B cell (primary cell): ENCODE measurements at regions not wholly inside any gene's neighbourhood (a gene's known extent, or its start where the extent isn't known, plus 50 kb on each side); places are given as distances from the start of the nearest gene placed in this dataset.

Experiments used
- ATAC-seq: fragments of 200-7000 bp; cut with Tn5 transposase; one replicate; pipeline ENCODE4 v1.10.0; 2021; ENCODE audit warnings: low read depth, mild to moderate bottlenecking, moderate number of reproducible peaks, moderate library complexity
- CTCF ChIA-PET: fragments of 350-600 bp; sonication (Branson Sonifier 250); formaldehyde crosslinking; loops from one replicate; lab custom pipeline; 2021; ENCODE audit warnings: antibody characterized with exemption, inconsistent platforms; lab: Charles Lee
- POLR2A ChIA-PET: fragments of 350-600 bp; sonication (Branson Sonifier 250); formaldehyde crosslinking; loops from one replicate; lab custom pipeline; 2021; ENCODE audit warnings: antibody characterized with exemption; lab: Charles Lee
- DNase-seq: peaks from one replicate; pipeline ENCODE4 v3.0.0; 2013
- H2AFZ ChIP-seq: 2 replicates; pipeline ENCODE4 v1.6.1; 2012; ENCODE audit warnings: mild to moderate bottlenecking, low read depth, low read length; ENCODE audit not compliant: insufficient read depth, poor library complexity, severe bottlenecking
- H3K27ac ChIP-seq, 2 donors: 1 replicate in 1 of 2; 2 replicates in 1 of 2; pipeline ENCODE4 v1.5.1; 2012 to 2013; ENCODE audit warnings: low read length in 2 of 2, mild to moderate bottlenecking in 2 of 2, moderate library complexity in 1 of 2
- H3K27me3 ChIP-seq, 4 experiments: fragments of 200-600 bp in 1 of 4; sonication (generic) in 1 of 4; replicated peaks in 1 of 4; 1 replicate in 2 of 4; 2 replicates in 2 of 4; pipeline versions ENCODE4 v1.6.1 to v1.7.0; 2013 to 2016; ENCODE audit warnings: low read length in 3 of 4, mild to moderate bottlenecking in 2 of 4, mixed read lengths in 1 of 4, moderate library complexity in 1 of 4; ENCODE audit not compliant: insufficient read depth in 4 of 4, control insufficient read depth in 3 of 4; ENCODE audit errors: control extremely low read depth in 1 of 4
- H3K36me3 ChIP-seq, 2 experiments: replicated peaks in 1 of 2; 1 replicate in 1 of 2; 2 replicates in 1 of 2; pipeline versions ENCODE4 v1.6.1 to v1.7.1; 2013; ENCODE audit warnings: low read length in 1 of 2; ENCODE audit not compliant: insufficient read depth in 2 of 2, control insufficient read depth in 1 of 2; ENCODE audit errors: control extremely low read depth in 1 of 2, extremely low read depth in 1 of 2
- H3K4me1 ChIP-seq, 2 donors: fragments of 200-600 bp in 1 of 2; sonication (generic) in 1 of 2; 1 replicate in 1 of 2; 2 replicates in 1 of 2; pipeline versions ENCODE4 v1.5.1 to v1.6.1; 2013 to 2017; ENCODE audit warnings: low read length in 2 of 2; ENCODE audit not compliant: control insufficient read depth in 2 of 2, insufficient read depth in 2 of 2
- H3K4me2 ChIP-seq: replicated peaks from 2 replicates; pipeline ENCODE3; 2012; ENCODE audit warnings: mild to moderate bottlenecking, low read depth, low read length; ENCODE audit not compliant: poor library complexity, severe bottlenecking
- H3K4me3 ChIP-seq, 5 experiments: fragments of 200-600 bp in 1 of 5; sonication (generic) in 1 of 5; 1 replicate in 3 of 5; 2 replicates in 2 of 5; pipeline versions ENCODE4 v1.5.1 to v1.7.0; 2011 to 2016; ENCODE audit warnings: low read length in 4 of 5, mild to moderate bottlenecking in 4 of 5, low read depth in 2 of 5, control low read depth in 1 of 5, moderate library complexity in 1 of 5; ENCODE audit not compliant: insufficient read depth in 1 of 5; ENCODE audit errors: control extremely low read depth in 1 of 5, extremely low read depth in 1 of 5
- H3K79me2 ChIP-seq: fragments of 200-600 bp; sonication (generic); one replicate; pipeline ENCODE4 v1.6.0; 2016; ENCODE audit warnings: low read length; ENCODE audit not compliant: control insufficient read depth, insufficient read depth
- H3K9ac ChIP-seq: fragments of 200-600 bp; sonication (generic); 2 replicates; pipeline ENCODE4 v1.6.1; 2017; ENCODE audit warnings: mild to moderate bottlenecking, low read length, moderate library complexity
- H3K9me3 ChIP-seq, 3 donors: one replicate each; pipeline versions ENCODE4 v1.6.1 to v1.7.1; 2013; ENCODE audit warnings: low read length in 2 of 3; ENCODE audit not compliant: control insufficient read depth in 2 of 3, insufficient read depth in 1 of 3; ENCODE audit errors: control extremely low read depth in 1 of 3
- H4K20me1 ChIP-seq: 2 replicates; pipeline ENCODE4 v1.6.0; 2012; ENCODE audit warnings: mild to moderate bottlenecking, low read length; ENCODE audit not compliant: insufficient read depth, control insufficient read depth, poor library complexity, severe bottlenecking
- H3K27ac Mint-ChIP-seq: one replicate; pipeline ENCODE4 v1.8.0; 2021; ENCODE audit warnings: mixed read lengths
- H3K27me3 Mint-ChIP-seq: one replicate; pipeline ENCODE4 v1.8.0; 2021; ENCODE audit warnings: mixed read lengths
- H3K4me1 Mint-ChIP-seq: one replicate; pipeline ENCODE4 v1.8.0; 2021; ENCODE audit warnings: mixed read lengths
- H3K4me3 Mint-ChIP-seq: one replicate; pipeline ENCODE4 v1.8.0; 2021; ENCODE audit warnings: mixed read lengths
- H3K9me3 Mint-ChIP-seq: one replicate; pipeline ENCODE4 v1.8.0; 2022; ENCODE audit warnings: mixed read lengths; ENCODE audit not compliant: insufficient read depth
- EZH2 ChIP-seq: IDR thresholded peaks from 2 replicates; pipeline ENCODE4 v1.6.1; 2012; ENCODE audit warnings: borderline replicate concordance, low read depth, mild to moderate bottlenecking, moderate library complexity, low read length; ENCODE audit not compliant: insufficient read depth, poor library complexity, severe bottlenecking
- WGBS: methylation state at CpG from one replicate; pipeline ENCODE4 v1.1.5; 2013; ENCODE audit warnings: missing lambda C conversion rate; ENCODE audit not compliant: insufficient coverage; 5-methylcytosine and 5-hydroxymethylcytosine counted together
- intact Hi-C: fragments of 100-400 bp; cut with micrococcal nuclease; formaldehyde crosslinking; loops from one replicate; pipeline ENCODE4 v1.10.0; 2022
- TF ChIP-seq, protein P1 (sequence below): fragments of 200-600 bp; IDR thresholded peaks from one replicate; pipeline ENCODE4 v1.8.0; 2022; ENCODE audit warnings: antibody characterized with exemption, mild to moderate bottlenecking

GRCh38 chr17:68178831-68179230, 69.0 kb upstream of the AMZ2 start:
- H3K4me1 Mint-ChIP-seq = peaks cover 29% of the 10 kb centered on the region
- ATAC-seq (no peak), DNase-seq (no peak)
- Histone ChIP-seq H2AFZ (no peak overlapping the region), H3K79me2 (peaks cover 3% of the 10 kb centered on the region), H3K27me3 (no peaks in the 10 kb centered on the region), H3K4me1 (peaks cover 30 to 39% of the 10 kb centered on the region in 2 donors), H3K4me2 (no peak overlapping the region), H3K27ac (no peak overlapping the region), H4K20me1 (no peaks in the 10 kb centered on the region), H3K4me3 (no peak overlapping the region), H3K36me3 (no peaks in the 10 kb centered on the region), H3K9ac (no peak overlapping the region), H3K9me3 (peaks cover 0 to 11% (median 0%) of the 10 kb centered on the region in 3 donors)
- H3K27me3 Mint-ChIP-seq = no peaks in the 10 kb centered on the region
- CTCF ChIA-PET = interaction anchor here (2.4 kb wide), 1 partner anchor 21 kb away, joined by 18 read pairs; no protein-coding TSS in a partner anchor
- POLR2A ChIA-PET = no interaction called here
- intact Hi-C loops = no loop called here
- no peaks in the 10 kb centered on the region for H3K9me3 Mint-ChIP-seq
- no peak overlapping the region for H3K27ac Mint-ChIP-seq
- 100% methylated on average over 6 of the region's 6 CpGs for WGBS
- TF ChIP-seq EZH2 = no peak
- TF ChIP-seq, protein P1, sequence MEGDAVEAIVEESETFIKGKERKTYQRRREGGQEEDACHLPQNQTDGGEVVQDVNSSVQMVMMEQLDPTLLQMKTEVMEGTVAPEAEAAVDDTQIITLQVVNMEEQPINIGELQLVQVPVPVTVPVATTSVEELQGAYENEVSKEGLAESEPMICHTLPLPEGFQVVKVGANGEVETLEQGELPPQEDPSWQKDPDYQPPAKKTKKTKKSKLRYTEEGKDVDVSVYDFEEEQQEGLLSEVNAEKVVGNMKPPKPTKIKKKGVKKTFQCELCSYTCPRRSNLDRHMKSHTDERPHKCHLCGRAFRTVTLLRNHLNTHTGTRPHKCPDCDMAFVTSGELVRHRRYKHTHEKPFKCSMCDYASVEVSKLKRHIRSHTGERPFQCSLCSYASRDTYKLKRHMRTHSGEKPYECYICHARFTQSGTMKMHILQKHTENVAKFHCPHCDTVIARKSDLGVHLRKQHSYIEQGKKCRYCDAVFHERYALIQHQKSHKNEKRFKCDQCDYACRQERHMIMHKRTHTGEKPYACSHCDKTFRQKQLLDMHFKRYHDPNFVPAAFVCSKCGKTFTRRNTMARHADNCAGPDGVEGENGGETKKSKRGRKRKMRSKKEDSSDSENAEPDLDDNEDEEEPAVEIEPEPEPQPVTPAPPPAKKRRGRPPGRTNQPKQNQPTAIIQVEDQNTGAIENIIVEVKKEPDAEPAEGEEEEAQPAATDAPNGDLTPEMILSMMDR = no peak
- no peak overlapping the region for H3K4me3 Mint-ChIP-seq

DNA sequence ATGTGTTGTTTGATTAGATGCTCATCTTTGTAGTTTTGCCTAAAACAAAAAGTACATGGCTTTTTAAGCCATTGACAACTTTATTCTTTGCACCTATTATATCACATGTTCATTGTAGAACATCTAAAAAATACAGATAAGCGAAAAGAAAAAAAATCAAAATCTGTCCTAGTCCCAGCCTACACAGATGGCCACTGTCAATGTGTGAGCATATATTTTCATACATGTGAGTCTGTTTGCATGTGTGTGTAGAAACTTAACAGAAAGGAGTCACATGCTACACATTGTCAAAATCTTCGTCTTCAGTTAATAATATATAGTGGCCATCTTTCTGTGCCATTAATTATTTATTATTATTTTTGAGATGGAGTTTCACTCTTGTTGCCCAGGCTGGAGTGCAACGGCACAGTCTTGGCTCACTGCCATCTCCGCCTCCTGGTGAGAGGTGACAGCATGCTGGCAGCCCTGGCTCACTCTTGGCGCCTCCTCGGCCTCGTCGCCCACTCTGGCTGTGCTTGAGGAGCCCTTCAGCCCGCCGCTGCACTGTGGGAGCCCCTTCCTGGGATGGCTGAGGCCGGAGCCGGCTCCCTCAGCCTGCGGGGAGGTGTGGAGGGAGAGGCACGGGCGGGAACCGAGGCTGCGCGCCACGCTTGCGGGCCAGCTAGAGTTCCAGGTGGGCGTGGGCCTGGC, 68.5 kb upstream of the AMZ2 start:
- Mint-ChIP-seq H3K4me3 (no peak overlapping the region), H3K27ac (no peak overlapping the region), H3K27me3 (no peaks in the 10 kb centered on the region), H3K9me3 (no peaks in the 10 kb centered on the region), H3K4me1 (peaks cover 34% of the 10 kb centered on the region)
- Histone ChIP-seq H3K27ac (no peak overlapping the region), H3K9me3 (peaks cover 0 to 11% (median 0%) of the 10 kb centered on the region in 3 donors), H3K4me1 (peaks cover 36 to 44% of the 10 kb centered on the region in 2 donors), H3K4me2 (no peak overlapping the region), H3K4me3 (no peak overlapping the region), H3K27me3 (no peaks in the 10 kb centered on the region), H2AFZ (no peak overlapping the region), H3K9ac (no peak overlapping the region), H3K36me3 (no peaks in the 10 kb centered on the region), H3K79me2 (peaks cover 7% of the 10 kb centered on the region), H4K20me1 (no peaks in the 10 kb centered on the region)
- TF ChIP-seq, protein P1 = no peak
- TF ChIP-seq EZH2 = no peak
- intact Hi-C loops = no loop called here
- ChIA-PET POLR2A (interaction anchor here (3.7 kb wide), 1 partner anchor 68 kb away, joined by 27 read pairs; the partner anchor contains the start of gene AMZ2), CTCF (interaction anchor here (0.6 to 8.5 kb wide), 3 partner anchors 21 to 272 kb away, joined by 5 to 153 read pairs (median 18); no protein-coding TSS in a partner anchor)
- WGBS = 97% methylated on average over 19 of the region's 21 CpGs
- DNase-seq (no peak), ATAC-seq (no peak)
